SK-N-SH (cell line): ENCODE measurements at regions not wholly inside any gene's neighbourhood (a gene's known extent, or its start where the extent isn't known, plus 50 kb on each side); places are given as distances from the start of the nearest gene placed in this dataset.

ENCODE experiments used
- CTCF ChIA-PET: fragments of 300-600, 350-600 bp; formaldehyde crosslinking; extraction: SDS; loops from one replicate; lab custom pipeline; 2021; lab: Yijun Ruan, JAX
- POLR2A ChIA-PET: fragments of 350-600 bp; sonication (Branson Sonifier 250); formaldehyde crosslinking; extraction: SDS; loops from one replicate; lab custom pipeline; 2020; ENCODE audit warnings: antibody characterized with exemption, inconsistent platforms; lab: Yijun Ruan, JAX
- DNase-seq: peaks from one replicate; pipeline ENCODE4 v3.0.0; 2012
- H2AFZ ChIP-seq: fragments of 200-600 bp; sonication (generic); 2 replicates; pipeline ENCODE4 v1.8.1; 2016; ENCODE audit warnings: antibody characterized with exemption, mild to moderate bottlenecking, low read depth
- H3F3A ChIP-seq: fragments of 200-600 bp; sonication (generic); replicated peaks from 2 replicates; pipeline ENCODE3; 2016; ENCODE audit warnings: antibody characterized with exemption, mild to moderate bottlenecking; ENCODE audit not compliant: insufficient read depth
- H3K27ac ChIP-seq, 2 experiments: fragments of 200-500 bp in 1 of 2; fragments of 200-600 bp in 1 of 2; sonication (Bioruptor generic) in 1 of 2; sonication (generic), shearing (Covaris generic) in 1 of 2; 2 replicates each; pipeline versions ENCODE4 v1.5.1 to v1.6.1; 2014 to 2016; ENCODE audit warnings: low read depth in 2 of 2, inconsistent platforms in 1 of 2, low read length in 1 of 2, mild to moderate bottlenecking in 1 of 2, mixed read lengths in 1 of 2
- H3K27me3 ChIP-seq: fragments of 200-600 bp; sonication (generic), shearing (Covaris generic); 2 replicates; pipeline ENCODE4 v1.6.1; 2016; ENCODE audit warnings: mixed run types; ENCODE audit not compliant: insufficient read depth
- H3K36me3 ChIP-seq, 2 experiments: fragments of 200-500 bp in 1 of 2; fragments of 200-600 bp in 1 of 2; sonication (Bioruptor generic) in 1 of 2; sonication (generic) in 1 of 2; replicated peaks in 1 of 2; 2 replicates each; pipeline versions ENCODE3 to v1.5.1; 2014 to 2016; ENCODE audit warnings: low read length in 1 of 2, mild to moderate bottlenecking in 1 of 2; ENCODE audit not compliant: insufficient read depth in 2 of 2, control insufficient read depth in 1 of 2
- H3K4me1 ChIP-seq, 2 experiments: fragments of 200-500 bp in 1 of 2; fragments of 200-600 bp in 1 of 2; sonication (Bioruptor generic) in 1 of 2; sonication (generic), shearing (Covaris generic) in 1 of 2; 2 replicates each; pipeline versions ENCODE4 v1.5.1 to v1.6.1; 2014 to 2016; ENCODE audit warnings: low read depth in 1 of 2, low read length in 1 of 2, mixed run types in 1 of 2; ENCODE audit not compliant: insufficient read depth in 2 of 2, control insufficient read depth in 1 of 2
- H3K4me2 ChIP-seq: fragments of 200-600 bp; sonication (generic), shearing (Covaris generic); 2 replicates; pipeline ENCODE4 v1.6.1; 2017; ENCODE audit warnings: mixed run types
- H3K4me3 ChIP-seq, 2 experiments: fragments of 200-500 bp in 1 of 2; fragments of 200-600 bp in 1 of 2; sonication (Bioruptor generic) in 1 of 2; sonication (generic), shearing (Covaris generic) in 1 of 2; 2 replicates each; pipeline versions ENCODE4 v1.5.1 to v1.8.1; 2014 to 2016; ENCODE audit warnings: low read depth in 2 of 2, inconsistent platforms in 1 of 2, low read length in 1 of 2, mild to moderate bottlenecking in 1 of 2, mixed read lengths in 1 of 2, moderate library complexity in 1 of 2
- H3K79me2 ChIP-seq: fragments of 200-600 bp; sonication (generic); 2 replicates; pipeline ENCODE4 v1.8.1; 2017; ENCODE audit warnings: mild to moderate bottlenecking; ENCODE audit not compliant: insufficient read depth
- H3K9ac ChIP-seq: fragments of 200-600 bp; sonication (generic); 2 replicates; pipeline ENCODE4 v1.6.1; 2017; ENCODE audit warnings: mixed run types
- H3K9me2 ChIP-seq: fragments of 200-600 bp; sonication (generic); 2 replicates; pipeline ENCODE4 v1.6.1; 2017; ENCODE audit warnings: mixed run types
- H3K9me3 ChIP-seq: fragments of 200-600 bp; sonication (generic); 2 replicates; pipeline ENCODE4 v1.6.1; 2017; ENCODE audit warnings: mixed run types, mild to moderate bottlenecking, moderate library complexity
- H4K20me1 ChIP-seq: fragments of 200-600 bp; sonication (generic); 2 replicates; pipeline ENCODE4 v1.6.1; 2017; ENCODE audit warnings: mild to moderate bottlenecking, mixed run types; ENCODE audit not compliant: insufficient read depth
- ELF1 ChIP-seq: IDR thresholded peaks from 2 replicates; pipeline ENCODE4 v1.4.0; 2012
- FOSL2 ChIP-seq: IDR thresholded peaks from 2 replicates; pipeline ENCODE4 v1.4.0; 2012; ENCODE audit warnings: low read depth, mild to moderate bottlenecking, moderate library complexity, borderline replicate concordance
- FOXM1 ChIP-seq: IDR thresholded peaks from 2 replicates; pipeline ENCODE4 v1.4.0; 2012; ENCODE audit warnings: low read depth, mild to moderate bottlenecking
- GABPA ChIP-seq: IDR thresholded peaks from 2 replicates; pipeline ENCODE4 v1.4.0; 2012; ENCODE audit warnings: low read depth, mild to moderate bottlenecking
- JUND ChIP-seq: IDR thresholded peaks from 2 replicates; pipeline ENCODE4 v1.4.0; 2012
- MEF2A ChIP-seq: IDR thresholded peaks from 2 replicates; pipeline ENCODE4 v1.4.0; 2012; ENCODE audit warnings: low read depth, borderline replicate concordance
- PBX3 ChIP-seq: IDR thresholded peaks from 2 replicates; pipeline ENCODE4; 2012
- RCOR1 ChIP-seq: fragments of 150-350 bp; IDR thresholded peaks from 2 replicates; pipeline ENCODE4 v1.6.1; 2017; ENCODE audit warnings: antibody characterized with exemption, low read length
- REST ChIP-seq: IDR thresholded peaks from 2 replicates; pipeline ENCODE4 v1.6.1; 2012; ENCODE audit warnings: mild to moderate bottlenecking, low read depth, low read length, moderate library complexity
- RXRA ChIP-seq: IDR thresholded peaks from 2 replicates; pipeline ENCODE4 v1.4.0; 2012; ENCODE audit warnings: low read depth, mild to moderate bottlenecking, borderline replicate concordance
- SIN3A ChIP-seq: IDR thresholded peaks from 2 replicates; pipeline ENCODE4 v1.6.1; 2012; ENCODE audit warnings: low read depth, mild to moderate bottlenecking, low read length, moderate library complexity, borderline replicate concordance
- SMC3 ChIP-seq: IDR thresholded peaks from 2 replicates; pipeline ENCODE4 v1.6.1; 2012; ENCODE audit warnings: low read depth, low read length, improper control_type of control experiment
- USF1 ChIP-seq: IDR thresholded peaks from 2 replicates; pipeline ENCODE4 v1.4.0; 2012; ENCODE audit warnings: low read depth, borderline replicate concordance
- YY1 ChIP-seq: IDR thresholded peaks from 2 replicates; pipeline ENCODE4 v1.4.0; 2012; ENCODE audit warnings: low read depth, mild to moderate bottlenecking
- ZBTB33 ChIP-seq: IDR thresholded peaks from 2 replicates; pipeline ENCODE4 v1.4.0; 2012; ENCODE audit warnings: low read depth, borderline replicate concordance
- WGBS: methylation state at CpG from one replicate; pipeline ENCODE4 v1.1.6; 2017; ENCODE audit warnings: low lambda C conversion rate; 5-methylcytosine and 5-hydroxymethylcytosine counted together

GRCh38 chr14:96627811-96628775 is 125.9 kb downstream of the PAPOLA start:
- no peaks in the 10 kb centered on the region for H3K9me2 ChIP-seq
- WGBS: 34% methylated on average over 10 of the region's 10 CpGs
- no peak overlapping the region for H3K9ac ChIP-seq
- no peak overlapping the region for H2AFZ ChIP-seq
- TF ChIP-seq MEF2A (no peak), ZBTB33 (no peak), PBX3 (no peak), RCOR1 (no peak), REST (no peak), USF1 (no peak), YY1 (no peak), GABPA (no peak), SIN3A (no peak), RXRA (no peak), SMC3 (no peak), JUND (no peak), FOXM1 (no peak), ELF1 (no peak), FOSL2 (no peak)
- H3K27ac ChIP-seq: no peak overlapping the region
- no peaks in the 10 kb centered on the region for H4K20me1 ChIP-seq
- H3K36me3 ChIP-seq: no peaks in the 10 kb centered on the region
- H3F3A ChIP-seq: no peaks in the 10 kb centered on the region
- H3K4me3 ChIP-seq: no peak overlapping the region
- ChIA-PET CTCF (no interaction called here), POLR2A (no interaction called here)
- H3K4me2 ChIP-seq: no peak overlapping the region
- no peaks in the 10 kb centered on the region for H3K27me3 ChIP-seq
- H3K4me1 ChIP-seq: no peaks in the 10 kb centered on the region
- no peaks in the 10 kb centered on the region for H3K9me3 ChIP-seq
- DNase-seq: peak; percentile 1
- no peaks in the 10 kb centered on the region for H3K79me2 ChIP-seq
